Activated CD4-positive, alpha-beta T cell treated with anti-CD3 and anti-CD28 coated beads, Interleukin-2, amount 50 U/mL, for 16 hours (primary cell): ENCODE measurements at regions not wholly inside any gene's neighbourhood (a gene's known extent, or its start where the extent isn't known, plus 50 kb on each side); places are given as distances from the start of the nearest gene placed in this dataset.

ENCODE experiments used
- DNase-seq: peaks from one replicate; pipeline ENCODE4 v3.0.0-alpha.2; 2020

DNA sequence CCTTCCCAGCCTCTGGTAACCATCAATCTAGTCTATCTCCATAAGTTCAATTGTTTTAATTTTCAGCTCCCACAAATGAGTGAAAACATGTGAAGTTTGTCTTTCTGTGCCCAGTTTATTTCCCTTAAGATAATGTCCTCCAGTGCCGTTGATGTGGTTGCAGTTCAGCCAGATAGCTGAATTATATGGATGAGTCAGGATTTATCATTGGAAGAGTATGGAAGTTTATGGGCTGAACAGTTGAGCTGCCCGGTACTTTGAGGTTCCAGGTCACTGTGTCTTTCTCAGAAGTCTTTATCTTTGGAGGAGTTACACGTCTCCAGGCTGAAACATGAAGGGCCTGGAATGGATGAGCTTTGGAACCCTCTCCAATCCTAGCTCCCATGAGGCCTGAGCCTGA is 120.1 kb downstream of the ASCL4 start:
- no peak for DNase-seq

DNA sequence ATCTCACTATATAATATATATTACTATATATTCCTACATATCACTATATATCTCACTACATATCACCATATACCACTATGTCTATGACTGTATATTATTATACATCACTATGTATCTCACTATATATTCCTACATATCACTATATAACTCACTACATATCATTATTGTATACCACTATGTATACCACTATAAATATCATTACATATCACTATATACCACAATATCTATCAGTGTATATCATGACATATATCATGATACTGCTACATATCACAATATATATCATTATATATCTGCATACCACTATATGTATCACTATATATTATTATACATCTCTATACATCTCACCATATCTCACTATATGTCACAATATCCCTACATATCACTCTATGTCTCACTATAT is 121.5 kb downstream of the ASCL4 start:
- DNase-seq: no peak

- DNase-seq: no peak
These were observed 126.1 kb downstream of the ASCL4 start for GRCh38 chr12:107900588-107900987.

DNA sequence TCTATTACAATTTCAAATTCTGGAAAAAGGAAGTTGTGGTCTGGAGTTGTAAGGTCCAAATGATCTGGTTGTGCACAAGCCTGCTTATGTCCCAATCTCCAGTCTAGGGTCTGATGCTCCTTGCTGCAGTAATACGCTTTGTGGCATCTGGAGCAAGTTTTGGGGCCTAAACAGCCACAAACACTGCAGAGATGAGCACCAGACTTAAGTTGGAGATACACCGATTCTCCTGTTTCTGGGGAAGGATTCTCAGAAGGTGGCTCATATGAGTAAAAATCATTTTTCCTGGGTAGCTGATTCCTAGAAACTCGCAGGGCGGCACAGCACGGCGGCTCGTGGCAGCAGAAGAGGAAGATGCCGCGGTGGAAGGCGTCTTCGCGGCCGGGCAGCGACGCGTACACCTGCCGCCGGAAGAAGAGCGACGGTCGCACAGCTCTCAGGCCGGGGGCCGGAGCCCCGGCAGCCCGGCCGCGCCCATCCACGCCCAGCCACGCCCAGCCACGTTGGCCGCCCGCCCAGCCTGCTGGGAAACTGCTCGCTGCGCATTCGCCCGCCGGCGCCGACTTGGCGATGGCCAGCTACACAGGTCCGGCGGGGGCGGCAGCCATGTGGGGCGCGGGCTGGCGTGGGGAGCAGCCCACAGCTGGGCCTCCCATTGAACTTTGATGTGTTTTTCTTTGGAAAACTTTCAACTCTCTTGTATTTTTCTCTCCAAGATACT is 129.0 kb downstream of the ASCL4 start:
- peak; percentile 80 for DNase-seq

GRCh38 chr12:107906707-107907106 is 132.2 kb downstream of the ASCL4 start:
- DNase-seq: no peak

DNA sequence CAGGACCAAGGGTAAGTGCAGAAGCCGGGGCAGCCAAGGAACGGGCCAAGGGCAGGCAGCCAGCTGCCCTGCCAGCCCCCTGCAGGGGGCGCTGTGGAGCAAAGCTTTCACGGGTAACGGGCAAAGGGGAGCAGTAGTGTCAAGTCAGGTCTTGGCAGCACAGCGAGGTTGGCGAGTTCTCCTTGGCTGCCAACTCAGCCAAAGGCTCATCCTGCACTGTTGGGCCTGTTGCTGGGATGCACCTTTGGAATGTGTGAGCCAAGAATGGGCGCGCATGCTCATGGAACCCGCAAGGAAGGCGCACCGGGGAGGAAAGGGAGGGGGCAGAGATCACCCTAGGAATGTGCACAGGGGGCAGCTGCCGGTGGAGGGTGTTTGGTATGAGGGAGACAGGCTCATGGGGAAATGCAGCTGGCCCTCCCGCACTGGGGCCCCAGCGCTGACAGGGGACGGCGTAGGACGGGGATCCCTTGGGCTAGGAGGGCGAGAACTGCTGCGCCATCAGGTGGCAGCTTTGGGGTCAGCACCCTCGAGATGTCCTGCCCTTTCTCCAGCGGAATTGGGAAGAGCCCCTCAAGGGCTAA is 138.0 kb downstream of the ASCL4 start:
- DNase-seq: peak; percentile 71

DNA sequence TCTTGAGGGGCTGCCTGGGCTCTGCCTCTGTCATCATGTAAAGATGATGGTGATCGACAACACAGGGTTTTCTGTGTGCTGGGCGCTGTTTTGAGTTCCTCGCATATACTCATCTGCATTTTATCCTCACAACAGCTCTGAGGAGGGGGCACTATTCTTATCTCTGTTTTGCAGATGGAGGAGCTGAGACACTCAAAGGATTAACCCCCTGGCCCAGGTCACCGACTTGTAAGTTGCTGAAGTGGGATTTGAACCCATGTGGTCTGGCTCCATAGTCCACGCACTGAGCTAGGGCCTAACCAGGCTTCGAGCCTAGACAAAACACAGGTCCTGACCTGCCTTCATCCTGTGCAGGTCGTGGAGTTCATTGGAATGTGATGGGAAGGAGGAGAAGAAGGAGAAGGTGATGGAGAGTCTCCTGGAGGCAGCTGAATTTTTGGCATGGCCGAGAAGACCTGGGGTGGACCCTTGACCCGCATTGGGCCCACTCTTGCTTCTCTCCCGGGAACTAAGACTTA is 140.0 kb downstream of the ASCL4 start:
- DNase-seq: no peak

DNA sequence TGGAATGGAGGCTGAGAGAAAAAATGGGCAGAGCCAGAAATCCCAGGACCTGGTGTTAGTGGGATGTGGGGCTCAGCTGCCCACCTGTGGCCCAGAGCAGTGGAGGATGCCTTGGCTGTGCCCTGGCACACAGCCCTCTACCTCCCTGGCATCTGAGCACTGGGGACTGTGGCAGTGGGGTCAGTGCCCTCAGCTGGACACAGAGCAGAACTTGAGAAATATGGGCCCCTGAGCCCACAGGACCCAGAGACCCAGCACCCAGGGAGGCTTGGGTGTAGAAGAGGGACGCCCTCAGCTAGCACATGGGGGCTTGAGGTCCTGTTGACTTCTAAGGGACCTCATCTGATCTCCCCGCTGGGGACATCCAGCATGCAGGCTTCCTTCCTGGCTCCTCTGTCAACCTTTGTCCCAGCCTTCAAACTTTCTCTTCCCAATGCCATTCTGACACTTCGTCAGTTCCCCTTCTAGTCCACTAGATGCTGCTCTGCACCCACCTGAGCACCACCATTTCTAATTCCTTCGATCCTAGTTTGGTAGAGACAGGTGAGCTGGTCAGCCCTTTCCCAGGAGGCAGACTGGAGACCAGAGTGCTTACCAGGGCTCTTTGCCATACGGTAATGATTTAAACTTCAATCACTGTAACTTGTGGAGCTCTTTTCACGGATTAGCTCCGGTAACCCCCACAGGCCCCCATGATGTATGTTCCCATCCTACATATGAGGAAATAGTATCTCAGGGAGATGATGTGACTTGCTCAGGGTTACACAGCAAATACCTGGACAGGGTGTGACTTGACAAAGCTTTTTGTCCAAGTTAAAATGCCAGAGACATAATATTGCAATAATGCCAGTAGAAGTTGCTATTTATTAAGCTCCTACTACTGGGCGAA is 143.7 kb downstream of the ASCL4 start:
- peak; percentile 14 for DNase-seq

DNA sequence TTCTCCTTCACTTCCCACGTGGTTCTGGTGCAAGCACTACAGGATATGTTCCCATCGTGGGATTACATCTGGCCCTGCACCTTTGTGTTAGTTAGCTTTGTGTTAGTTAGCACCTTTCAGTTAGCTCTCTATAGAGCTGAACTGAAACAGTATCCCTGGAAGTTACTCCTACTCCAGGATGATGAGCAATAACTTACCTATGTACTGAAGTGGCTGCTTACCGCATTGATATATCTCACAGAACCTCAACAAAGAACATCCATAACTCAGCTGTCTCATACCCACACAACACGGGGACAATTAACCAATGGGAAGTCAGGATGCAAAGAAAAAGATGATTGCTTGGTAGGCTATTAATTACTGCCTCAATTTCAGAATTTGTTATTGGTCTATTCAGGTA is 146.6 kb downstream of the ASCL4 start:
- no peak for DNase-seq

DNA sequence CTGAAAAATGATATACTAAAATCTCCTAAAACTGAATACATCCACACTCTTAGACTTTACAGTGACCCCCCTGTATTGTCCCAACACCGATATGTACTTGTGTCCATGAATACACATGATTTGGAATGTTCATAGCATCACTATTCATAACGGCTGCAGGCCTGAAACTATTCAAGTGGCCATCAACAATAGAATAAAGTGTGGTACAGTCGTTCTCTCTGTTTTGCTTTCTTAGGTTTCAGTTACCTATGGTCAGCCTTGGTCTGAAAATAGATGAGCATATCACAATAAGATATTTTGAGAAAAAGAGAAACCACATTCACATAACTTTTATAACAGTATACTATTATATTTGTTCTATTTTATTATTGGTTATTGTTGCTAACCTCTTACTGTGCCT is 150.6 kb downstream of the ASCL4 start:
- DNase-seq: no peak

- DNase-seq: peak; percentile 9
These were observed 154.9 kb downstream of the ASCL4 start for GRCh38 chr12:107929436-107929835.

DNA sequence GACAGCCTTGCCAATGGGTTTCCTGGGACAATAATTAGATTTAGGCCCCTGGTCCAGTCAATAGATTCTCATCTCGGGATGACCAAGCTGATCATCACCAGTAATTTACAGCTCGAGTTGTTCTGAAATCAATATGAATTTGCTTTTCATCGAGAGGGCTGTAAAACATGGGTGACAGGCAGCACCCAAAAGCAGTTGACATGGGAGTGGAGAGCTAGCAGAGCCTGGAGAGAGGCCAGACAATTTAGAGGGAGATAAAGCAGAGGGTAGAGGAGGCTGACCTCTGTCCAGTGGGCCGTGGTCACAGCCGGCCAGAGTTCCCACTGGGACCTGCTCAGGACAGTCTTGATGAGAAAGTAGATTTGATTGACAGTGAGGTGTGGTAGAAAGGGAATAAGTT is 157.3 kb downstream of the ASCL4 start:
- DNase-seq: no peak

- no peak for DNase-seq
These were observed 163.9 kb downstream of the ASCL4 start for GRCh38 chr12:107938446-107938845.

DNA sequence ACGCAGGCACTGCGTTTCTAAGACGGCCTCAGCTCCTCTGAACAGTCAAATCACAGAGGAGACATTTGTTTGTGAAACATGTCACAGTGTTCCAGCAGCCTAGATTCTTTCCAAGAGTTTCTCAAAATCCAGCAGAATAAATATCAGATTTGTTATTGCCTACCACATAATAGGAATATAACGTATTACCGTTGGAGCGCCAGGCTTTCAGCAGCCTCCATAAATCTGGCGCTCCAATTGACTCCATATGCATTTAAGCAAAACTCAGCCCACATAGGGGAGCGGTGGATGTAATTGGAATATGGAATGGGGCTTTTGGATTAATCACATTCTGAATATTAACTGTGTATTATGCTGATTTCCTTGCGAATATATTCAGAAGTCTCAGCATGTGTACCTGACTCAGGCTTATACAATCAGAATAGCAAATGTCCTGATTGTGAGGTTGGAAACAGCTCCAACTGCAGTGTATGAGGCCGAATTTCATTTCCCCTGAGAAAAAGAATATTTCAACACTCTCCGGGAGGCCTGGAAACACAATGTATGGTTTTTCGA is 174.0 kb downstream of the ASCL4 start:
- no peak for DNase-seq

- DNase-seq: no peak
These were observed 176.5 kb downstream of the ASCL4 start for GRCh38 chr12:107951024-107951423.

DNA sequence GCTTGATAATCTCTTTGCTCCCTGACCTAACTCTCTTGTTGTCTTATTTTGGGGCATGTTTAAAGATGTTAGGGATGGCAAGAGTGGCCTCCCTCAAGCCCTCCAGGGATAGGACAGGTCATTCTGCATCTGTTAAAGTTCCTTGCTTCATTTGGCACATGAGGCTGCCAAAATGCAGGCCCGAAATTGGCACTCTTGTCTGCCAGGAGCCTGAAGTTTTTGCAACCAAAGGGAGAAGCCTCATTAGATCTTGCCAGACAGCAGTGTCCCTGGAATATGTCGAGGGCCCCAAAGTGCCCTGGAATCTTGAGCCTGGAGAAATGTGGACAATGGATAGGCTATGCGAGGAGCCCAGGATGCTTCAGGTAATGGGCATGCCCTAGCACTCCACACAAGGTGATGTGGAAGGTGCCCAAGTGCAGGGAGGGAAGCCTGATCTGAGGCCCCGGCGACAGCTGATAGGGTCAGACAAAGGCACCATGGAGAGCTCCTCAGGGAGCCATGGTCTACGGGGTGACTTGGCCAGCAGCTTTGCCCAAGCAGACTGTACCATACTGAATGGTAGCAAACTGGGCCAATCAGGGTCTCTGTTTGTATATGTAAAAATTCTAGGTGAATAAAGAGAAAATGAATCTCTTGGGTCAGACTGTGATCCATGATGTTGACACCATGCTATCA is 173.0 kb upstream of the WSCD2 start:
- no peak for DNase-seq

DNA sequence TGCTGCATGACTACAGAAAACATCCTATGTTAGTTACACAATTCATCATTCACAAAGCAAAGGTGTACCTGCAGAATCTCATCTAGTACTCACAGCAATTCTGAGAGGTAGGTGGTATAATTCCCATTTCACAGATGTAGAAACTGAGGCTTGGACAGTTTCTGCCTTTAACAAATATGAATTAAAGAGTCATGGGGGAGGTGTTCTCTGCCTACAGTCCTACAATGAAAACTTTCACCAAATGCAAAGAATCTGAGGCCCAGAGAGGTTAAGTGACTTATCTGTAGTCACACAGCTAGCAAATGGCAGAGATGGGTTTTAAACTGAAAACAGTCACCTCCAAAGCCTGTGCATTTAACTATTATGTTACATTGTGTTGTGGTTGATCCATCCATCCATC is 171.6 kb upstream of the WSCD2 start:
- no peak for DNase-seq

DNA sequence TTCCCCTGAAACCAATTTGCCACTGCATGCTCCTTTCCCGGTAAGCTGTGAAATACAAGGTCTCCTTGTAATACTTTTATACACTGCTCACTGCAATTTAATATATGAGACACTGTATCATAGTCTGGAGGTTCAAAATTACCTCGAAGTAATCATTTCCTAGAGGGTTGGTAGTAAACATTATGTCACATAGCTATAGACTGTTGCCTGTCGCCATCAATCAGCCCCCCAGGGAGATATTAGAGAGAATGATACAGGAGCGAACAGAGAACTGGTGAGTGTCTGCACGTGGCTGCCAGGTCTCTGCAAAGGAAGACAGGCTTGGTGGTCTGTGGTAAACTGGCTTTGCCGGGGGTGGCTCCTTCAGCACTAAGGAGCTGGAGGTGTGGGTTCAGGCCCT is 165.5 kb upstream of the WSCD2 start:
- DNase-seq: no peak

DNA sequence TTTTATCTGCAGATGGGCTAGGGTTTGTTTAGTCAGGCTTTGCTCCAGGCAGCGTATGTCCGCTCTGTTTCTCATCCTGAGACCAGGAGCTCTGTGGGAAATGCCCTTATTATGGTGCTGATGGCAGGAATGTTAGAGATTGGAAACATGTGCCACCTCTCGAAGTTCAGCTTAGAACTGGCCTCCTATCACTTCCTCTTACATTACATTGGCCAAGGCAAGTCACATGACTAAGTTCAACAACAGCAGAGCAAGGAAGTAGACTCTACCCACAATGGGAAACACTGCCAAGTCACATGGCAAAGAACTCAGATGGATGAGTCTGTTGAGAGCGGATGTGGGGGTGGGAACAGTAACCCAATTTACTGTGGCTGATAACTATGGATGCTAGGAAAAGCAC is 161.9 kb upstream of the WSCD2 start:
- no peak for DNase-seq

DNA sequence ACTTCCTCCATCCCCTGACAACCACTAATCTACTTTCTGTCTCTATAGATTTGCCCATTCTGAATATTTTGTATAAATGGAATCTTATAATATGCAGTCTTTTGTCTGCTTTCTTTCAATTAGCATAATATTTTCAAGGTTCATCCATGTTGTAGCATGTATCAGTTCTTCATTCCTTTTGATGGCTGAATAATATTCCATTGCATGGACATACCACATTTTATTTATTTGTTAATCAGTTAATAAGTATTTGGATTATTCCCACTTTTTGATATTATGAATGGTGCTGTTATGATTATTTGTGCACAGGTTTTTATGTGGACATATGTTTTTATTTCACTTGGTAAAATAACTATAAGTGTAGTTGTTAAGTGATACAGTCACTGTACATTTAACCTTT is 155.1 kb upstream of the WSCD2 start:
- no peak for DNase-seq

GRCh38 chr12:107976331-107976730 is 152.8 kb upstream of the WSCD2 start:
- no peak for DNase-seq

- no peak for DNase-seq
These were observed 150.9 kb upstream of the WSCD2 start for GRCh38 chr12:107978201-107978600.

DNA sequence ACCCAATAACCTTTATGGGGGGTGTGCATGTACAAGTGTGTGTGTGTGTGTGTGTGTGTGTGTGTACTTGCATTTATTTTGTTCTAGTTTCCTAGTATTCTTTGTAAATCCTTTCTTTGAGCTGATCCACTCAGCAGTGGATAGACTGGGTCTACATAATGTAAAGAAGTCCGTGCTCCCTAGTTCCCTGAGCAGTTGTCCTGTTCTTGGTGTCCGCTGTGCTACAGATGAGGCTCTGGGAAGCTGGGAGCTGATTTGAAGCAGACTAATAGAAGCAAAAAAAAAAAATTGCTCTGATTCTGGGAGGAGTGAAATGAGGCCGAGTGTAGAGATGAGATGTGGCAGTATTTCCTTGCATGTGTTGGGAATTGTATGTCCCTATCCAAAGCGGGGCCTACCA is 150.4 kb upstream of the WSCD2 start:
- no peak for DNase-seq
